Upper lobe of left lung (tissue), 4 donors: ENCODE measurements at regions not wholly inside any gene's neighbourhood (a gene's known extent, or its start where the extent isn't known, plus 50 kb on each side); places are given as distances from the start of the nearest gene placed in this dataset.
"Not testable (repeated sequence)": the region's sequence is repeated elsewhere in the genome, so short reads cannot be mapped to it uniquely, and the experiment has no call there.

Source experiments
- POLR2A ChIP-seq, 4 donors: fragments of 450-650 bp; IDR thresholded peaks; one replicate each; pipeline ENCODE4 v1.5.1; 2016 to 2017; ENCODE audit warnings: antibody characterized with exemption in 4 of 4, mild to moderate bottlenecking in 2 of 4
- TF ChIP-seq, protein P1 (sequence below), 6 experiments: fragments of 450-650 bp in 4 of 6; fragments of 200-600 bp in 2 of 6; sonication (generic) in 2 of 6; IDR thresholded peaks; one replicate each; pipeline ENCODE4 v1.5.1; 2016 to 2019; ENCODE audit warnings: antibody characterized with exemption in 6 of 6

- TF ChIP-seq, protein P1, sequence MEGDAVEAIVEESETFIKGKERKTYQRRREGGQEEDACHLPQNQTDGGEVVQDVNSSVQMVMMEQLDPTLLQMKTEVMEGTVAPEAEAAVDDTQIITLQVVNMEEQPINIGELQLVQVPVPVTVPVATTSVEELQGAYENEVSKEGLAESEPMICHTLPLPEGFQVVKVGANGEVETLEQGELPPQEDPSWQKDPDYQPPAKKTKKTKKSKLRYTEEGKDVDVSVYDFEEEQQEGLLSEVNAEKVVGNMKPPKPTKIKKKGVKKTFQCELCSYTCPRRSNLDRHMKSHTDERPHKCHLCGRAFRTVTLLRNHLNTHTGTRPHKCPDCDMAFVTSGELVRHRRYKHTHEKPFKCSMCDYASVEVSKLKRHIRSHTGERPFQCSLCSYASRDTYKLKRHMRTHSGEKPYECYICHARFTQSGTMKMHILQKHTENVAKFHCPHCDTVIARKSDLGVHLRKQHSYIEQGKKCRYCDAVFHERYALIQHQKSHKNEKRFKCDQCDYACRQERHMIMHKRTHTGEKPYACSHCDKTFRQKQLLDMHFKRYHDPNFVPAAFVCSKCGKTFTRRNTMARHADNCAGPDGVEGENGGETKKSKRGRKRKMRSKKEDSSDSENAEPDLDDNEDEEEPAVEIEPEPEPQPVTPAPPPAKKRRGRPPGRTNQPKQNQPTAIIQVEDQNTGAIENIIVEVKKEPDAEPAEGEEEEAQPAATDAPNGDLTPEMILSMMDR (IDR thresholded peaks at IDR 0.05): not testable (repeated sequence)
- not testable (repeated sequence) for TF ChIP-seq POLR2A (IDR thresholded peaks at IDR 0.05)
Measured at GRCh38 chr11:133628371-133628770, 96.1 kb upstream of the OPCML start.
